Adrenal gland (tissue), 9 donors: ENCODE measurements at regions not wholly inside any gene's neighbourhood (a gene's known extent, or its start where the extent isn't known, plus 50 kb on each side); places are given as distances from the start of the nearest gene placed in this dataset.

Source experiments
- DNase-seq, 7 donors: peaks; one replicate each; pipeline ENCODE4 v3.0.0-alpha.2; 2019 to 2020
- H3K27ac ChIP-seq, 5 donors: fragments of 200-600 bp; sonication (generic) in 4 of 5; 1 replicate in 3 of 5; 2 replicates in 2 of 5; pipeline versions ENCODE4 v1.5.1 to v1.8.0; 2016 to 2020; ENCODE audit warnings: mild to moderate bottlenecking in 1 of 5
- H3K27me3 ChIP-seq: fragments of 200-600 bp; 2 replicates; pipeline ENCODE4 v1.8.0; 2021
- H3K36me3 ChIP-seq, 2 donors: fragments of 200-600 bp; replicated peaks in 1 of 2; 1 replicate in 1 of 2; 2 replicates in 1 of 2; pipeline versions ENCODE4 v1.5.1 to v1.8.0; 2018 to 2022
- H3K4me1 ChIP-seq, 2 donors: fragments of 200-600 bp; replicated peaks in 1 of 2; 1 replicate in 1 of 2; 2 replicates in 1 of 2; pipeline versions ENCODE4 v1.5.1 to v1.8.0; 2018 to 2021
- H3K4me3 ChIP-seq, 4 donors: fragments of 200-600 bp; sonication (generic) in 3 of 4; one replicate each; pipeline ENCODE4 v1.5.1; 2016 to 2018
- H3K9me3 ChIP-seq, 3 donors: fragments of 200-600 bp; sonication (generic) in 1 of 3; replicated peaks in 1 of 3; 1 replicate in 2 of 3; 2 replicates in 1 of 3; pipeline versions ENCODE4 v1.5.1 to v1.8.0; 2016 to 2021
- POLR2A ChIP-seq, 2 donors: fragments of 450-650 bp; IDR thresholded peaks; one replicate each; pipeline ENCODE4 v1.6.1; 2017; ENCODE audit warnings: antibody characterized with exemption in 2 of 2, mild to moderate bottlenecking in 2 of 2, moderate library complexity in 1 of 2
- WGBS, 4 donors: extraction: QIAGEN DNeasy Blood & Tissue Kit in 2 of 4; methylation state at CpG; one replicate each; pipeline versions ENCODE4 v1.1.5 to v1.1.7; 2013 to 2017; 5-methylcytosine and 5-hydroxymethylcytosine counted together
- intact Hi-C, 2 donors: fragments of 100-400 bp; cut with DNase I; formaldehyde crosslinking; loops; one replicate each; pipeline versions ENCODE4 v1.14.1 to v1.15.0; 2022 to 2023
- TF ChIP-seq, protein P1 (sequence below), 6 experiments: fragments of 450-650 bp in 4 of 6; fragments of 200-600 bp in 2 of 6; sonication (generic) in 1 of 6; IDR thresholded peaks; 1 replicate in 5 of 6; 2 replicates in 1 of 6; pipeline versions ENCODE4 v1.5.1 to v1.8.0; 2016 to 2021; ENCODE audit warnings: antibody characterized with exemption in 6 of 6, mild to moderate bottlenecking in 2 of 6, moderate library complexity in 1 of 6
- donor health status: healthy with polysubstance abuse.
- donor health status: Bipolar disorder and iron deficiency.
- donor health status: DM: yes; HTN: yes; CAD: no.
- donor health status: DM: no; HTN: no; CAD: no.
- donor health status: DM: no; HTN: no; CAD: no.

DNA sequence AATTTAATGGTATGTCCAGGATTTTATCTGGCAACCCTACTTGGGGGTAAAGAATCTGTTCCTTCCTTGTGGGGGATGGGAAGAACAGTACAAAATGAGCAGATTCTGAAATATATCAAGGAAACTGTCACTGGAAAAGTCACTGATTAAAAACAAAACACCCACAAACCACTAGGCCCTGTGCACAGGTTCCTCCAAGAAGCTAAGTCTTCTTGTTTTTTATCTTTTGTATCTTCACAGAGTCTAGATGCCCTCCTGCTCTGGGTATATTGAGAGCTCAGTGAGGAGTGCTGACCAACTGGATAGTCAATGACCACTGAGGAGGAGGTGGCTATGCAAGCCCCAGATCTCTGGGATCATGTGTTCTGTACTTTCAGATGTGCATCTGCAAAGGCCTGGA, 86.8 kb upstream of the ANKRD1 start:
- H3K36me3 ChIP-seq = no peaks in the 10 kb centered on the region
- no peaks in the 10 kb centered on the region for H3K27me3 ChIP-seq
- no peak overlapping the region for H3K4me3 ChIP-seq
- no peaks in the 10 kb centered on the region for H3K9me3 ChIP-seq
- no peak overlapping the region for H3K27ac ChIP-seq
- DNase-seq = no peak
- intact Hi-C loops = no loop called here
- no peak for TF ChIP-seq POLR2A (IDR thresholded peaks at IDR 0.05)
- TF ChIP-seq, protein P1, sequence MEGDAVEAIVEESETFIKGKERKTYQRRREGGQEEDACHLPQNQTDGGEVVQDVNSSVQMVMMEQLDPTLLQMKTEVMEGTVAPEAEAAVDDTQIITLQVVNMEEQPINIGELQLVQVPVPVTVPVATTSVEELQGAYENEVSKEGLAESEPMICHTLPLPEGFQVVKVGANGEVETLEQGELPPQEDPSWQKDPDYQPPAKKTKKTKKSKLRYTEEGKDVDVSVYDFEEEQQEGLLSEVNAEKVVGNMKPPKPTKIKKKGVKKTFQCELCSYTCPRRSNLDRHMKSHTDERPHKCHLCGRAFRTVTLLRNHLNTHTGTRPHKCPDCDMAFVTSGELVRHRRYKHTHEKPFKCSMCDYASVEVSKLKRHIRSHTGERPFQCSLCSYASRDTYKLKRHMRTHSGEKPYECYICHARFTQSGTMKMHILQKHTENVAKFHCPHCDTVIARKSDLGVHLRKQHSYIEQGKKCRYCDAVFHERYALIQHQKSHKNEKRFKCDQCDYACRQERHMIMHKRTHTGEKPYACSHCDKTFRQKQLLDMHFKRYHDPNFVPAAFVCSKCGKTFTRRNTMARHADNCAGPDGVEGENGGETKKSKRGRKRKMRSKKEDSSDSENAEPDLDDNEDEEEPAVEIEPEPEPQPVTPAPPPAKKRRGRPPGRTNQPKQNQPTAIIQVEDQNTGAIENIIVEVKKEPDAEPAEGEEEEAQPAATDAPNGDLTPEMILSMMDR (IDR thresholded peaks at IDR 0.05) = no peak
- H3K4me1 ChIP-seq = peaks cover 0 to 6% of the 10 kb centered on the region in 2 donors

DNA sequence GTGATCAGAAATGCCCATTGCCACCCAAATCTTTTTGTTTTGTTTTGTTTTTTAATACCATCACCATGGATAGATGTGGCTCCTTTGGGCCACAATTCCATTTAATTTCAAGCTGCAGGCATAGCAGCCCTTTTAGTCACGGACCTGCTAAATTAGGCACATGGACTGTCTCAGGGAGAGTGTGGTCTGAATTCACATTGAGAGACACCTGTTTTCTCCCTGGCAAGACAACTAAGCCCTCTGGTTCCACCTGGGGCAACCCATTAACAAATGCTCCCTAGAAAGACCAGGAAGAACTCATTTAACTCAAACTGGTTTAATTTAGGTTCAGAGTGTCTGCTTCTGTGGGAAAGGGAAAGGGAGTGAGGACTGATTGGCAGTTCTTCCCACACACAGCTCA, 88.2 kb upstream of the ANKRD1 start:
- Histone ChIP-seq H3K9me3 (no peaks in the 10 kb centered on the region), H3K36me3 (no peaks in the 10 kb centered on the region), H3K27me3 (no peaks in the 10 kb centered on the region), H3K4me3 (no peak overlapping the region), H3K4me1 (peaks cover 0 to 6% of the 10 kb centered on the region in 2 donors), H3K27ac (no peak overlapping the region)
- intact Hi-C loops = no loop called here
- no peak for DNase-seq
- no peak for TF ChIP-seq POLR2A (IDR thresholded peaks at IDR 0.05)
- TF ChIP-seq, protein P1 (IDR thresholded peaks at IDR 0.05) = no peak
- 85 to 94% (median 91%) methylated on average over 1 of the region's 1 CpG for WGBS, 4 donors

DNA sequence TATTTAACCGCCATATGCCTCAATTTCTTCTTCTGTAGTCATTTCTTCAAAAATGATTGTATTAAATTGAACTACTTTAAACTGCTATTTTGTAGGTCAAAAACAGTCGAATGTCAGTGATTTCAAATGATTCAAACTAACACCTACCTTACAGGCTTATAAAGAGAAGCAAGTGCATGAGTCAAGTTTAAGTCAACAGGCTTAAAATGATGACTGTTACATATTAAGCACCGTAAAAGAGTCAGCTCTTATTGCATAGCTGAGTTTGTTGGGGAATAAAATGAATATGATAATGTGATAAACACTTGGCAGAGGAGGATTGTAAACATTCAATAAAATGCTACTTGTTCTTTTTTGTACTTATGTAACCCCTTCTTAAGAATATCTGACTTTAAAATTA, 90.1 kb upstream of the ANKRD1 start:
- Histone ChIP-seq H3K27me3 (no peaks in the 10 kb centered on the region), H3K9me3 (no peaks in the 10 kb centered on the region), H3K27ac (no peak overlapping the region), H3K36me3 (no peaks in the 10 kb centered on the region), H3K4me1 (peaks cover 0 to 6% of the 10 kb centered on the region in 2 donors), H3K4me3 (no peak overlapping the region)
- intact Hi-C loops = no loop called here
- TF ChIP-seq, protein P1 (IDR thresholded peaks at IDR 0.05) = no peak
- no peak for TF ChIP-seq POLR2A (IDR thresholded peaks at IDR 0.05)
- 78 to 83% (median 79%) methylated on average over 3 of the region's 3 CpGs for WGBS, 4 donors
- DNase-seq = no peak

DNA sequence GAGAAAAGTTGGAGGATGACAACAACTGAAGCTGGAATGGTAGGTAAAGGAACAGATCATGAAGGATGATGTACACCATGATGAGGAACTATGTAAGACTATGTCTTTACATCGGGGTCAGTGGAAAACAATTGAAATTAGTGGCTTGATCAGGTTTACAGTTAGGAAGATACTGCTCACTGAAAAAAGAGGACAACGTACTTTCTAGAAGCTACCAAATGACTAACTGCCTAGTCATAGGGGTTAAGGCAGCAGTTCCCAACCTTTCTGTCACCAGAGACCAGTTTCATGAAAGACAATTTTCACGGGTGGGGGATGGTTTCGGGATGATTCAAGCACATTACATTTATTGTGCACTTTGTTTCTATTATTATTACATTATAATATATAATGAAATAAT, 91.6 kb upstream of the ANKRD1 start:
- no peak for DNase-seq
- 81 to 88% (median 86%) methylated on average over 4 of the region's 4 CpGs for WGBS, 4 donors
- TF ChIP-seq POLR2A (IDR thresholded peaks at IDR 0.05) = no peak
- TF ChIP-seq, protein P1 (IDR thresholded peaks at IDR 0.05) = no peak
- no peaks in the 10 kb centered on the region for H3K9me3 ChIP-seq
- intact Hi-C loops = no loop called here
- H3K4me3 ChIP-seq = no peak overlapping the region
- no peaks in the 10 kb centered on the region for H3K4me1 ChIP-seq
- H3K36me3 ChIP-seq = no peaks in the 10 kb centered on the region
- no peak overlapping the region for H3K27ac ChIP-seq
- H3K27me3 ChIP-seq = no peaks in the 10 kb centered on the region
